WERI-Rb-1 (cell line): ENCODE measurements at regions not wholly inside any gene's neighbourhood (a gene's known extent, or its start where the extent isn't known, plus 50 kb on each side); places are given as distances from the start of the nearest gene placed in this dataset.
"Not testable (repeated sequence)": the region's sequence is repeated elsewhere in the genome, so short reads cannot be mapped to it uniquely, and the experiment has no call there.

Experiments used
- DNase-seq: peaks from one replicate; pipeline ENCODE4 v3.0.0-alpha.2; 2020
- H3K27ac ChIP-seq: fragments of 250-450 bp; sonication (Bioruptor Pico); 2 replicates; pipeline ENCODE4 v1.5.1; 2020; ENCODE audit warnings: mild to moderate bottlenecking, moderate library complexity
- H3K27me3 ChIP-seq: fragments of 250-450 bp; sonication (Bioruptor Pico); 2 replicates; pipeline ENCODE4 v1.5.1; 2021; ENCODE audit warnings: mild to moderate bottlenecking, low read depth, moderate library complexity; ENCODE audit not compliant: insufficient read depth, severe bottlenecking
- H3K36me3 ChIP-seq: fragments of 250-450 bp; sonication (Bioruptor Pico); 2 replicates; pipeline ENCODE4 v1.5.1; 2020; ENCODE audit warnings: mild to moderate bottlenecking, moderate library complexity
- H3K4me3 ChIP-seq: 2 replicates; pipeline ENCODE4 v1.5.1; 2011; ENCODE audit warnings: low read depth, mild to moderate bottlenecking, control low read depth, low read length
- H3K9me3 ChIP-seq: fragments of 250-450 bp; sonication (Bioruptor Pico); 2 replicates; pipeline ENCODE4 v1.5.1; 2021; ENCODE audit warnings: mild to moderate bottlenecking, moderate library complexity; ENCODE audit not compliant: severe bottlenecking
- CTCF ChIP-seq: IDR thresholded peaks from 2 replicates; pipeline ENCODE4 v1.5.1; 2011; ENCODE audit warnings: low read depth, mild to moderate bottlenecking, control low read depth, inconsistent platforms, low read length

DNA sequence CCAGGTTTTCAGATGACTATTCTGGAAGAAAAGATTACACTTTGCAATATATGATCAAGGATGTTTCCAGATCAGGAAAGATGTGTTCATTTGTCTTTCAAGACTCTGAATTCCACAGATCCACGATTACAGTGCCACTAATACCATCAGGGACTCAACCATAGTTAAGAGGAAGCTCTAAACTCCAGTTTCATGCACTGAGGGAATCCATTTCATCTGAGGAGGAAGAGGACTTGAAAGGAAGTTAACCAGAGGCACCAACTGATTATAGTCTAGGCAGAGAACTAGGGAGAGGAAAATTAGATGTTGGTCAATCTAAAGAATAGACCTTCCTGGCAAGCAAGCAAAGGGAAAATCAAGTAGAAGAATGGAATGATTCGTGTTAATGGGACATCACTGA lies 218.3 kb upstream of the PRDM1 start:
- no peak overlapping the region for H3K4me3 ChIP-seq

GRCh38 chr6:105867277-105867676 lies 218.9 kb upstream of the PRDM1 start:
- DNase-seq: no peak
- Histone ChIP-seq H3K36me3 (no peaks in the 10 kb centered on the region), H3K27ac (no peak overlapping the region)

More for the DNA sequence above, 218.3 kb upstream of the PRDM1 start:
- Histone ChIP-seq H3K27me3 (no peaks in the 10 kb centered on the region), H3K27ac (no peak overlapping the region), H3K9me3 (peaks cover 3% of the 10 kb centered on the region), H3K36me3 (no peaks in the 10 kb centered on the region)
- TF ChIP-seq CTCF: no peak
- no peak for DNase-seq

DNA sequence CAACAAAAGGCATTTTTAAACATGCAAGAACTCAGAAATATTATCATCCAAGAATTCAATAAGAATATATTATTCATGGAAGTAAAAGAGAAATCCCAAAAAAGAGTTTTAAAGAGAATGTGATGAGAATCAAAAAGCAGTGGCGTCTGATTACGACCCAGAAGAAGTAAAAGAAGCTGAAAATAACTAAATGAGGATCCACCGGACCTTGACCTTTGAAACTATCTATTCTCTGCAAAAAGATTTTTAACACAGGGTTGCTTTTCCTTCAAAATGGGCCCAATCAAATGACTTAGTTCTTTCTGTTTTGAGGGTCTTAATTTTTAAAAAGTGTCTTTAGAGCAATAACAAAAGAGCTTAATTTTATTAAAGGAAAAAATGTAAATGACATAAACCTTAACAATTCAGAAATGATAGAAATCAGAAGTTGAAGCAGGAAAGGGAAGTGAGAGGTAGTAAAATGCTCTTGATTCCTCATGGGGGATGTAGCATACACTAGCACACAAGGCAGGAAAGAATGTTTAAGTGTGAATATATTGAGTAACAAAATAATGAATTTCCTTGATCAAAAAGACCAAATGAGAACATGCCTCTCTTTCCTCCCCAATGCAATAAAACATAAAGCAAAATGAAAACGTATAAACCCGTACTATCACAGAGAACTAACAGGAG lies 223.1 kb upstream of the PRDM1 start:
- DNase-seq: no peak
- no peak for TF ChIP-seq CTCF
- no peaks in the 10 kb centered on the region for H3K27me3 ChIP-seq
- no peaks in the 10 kb centered on the region for H3K36me3 ChIP-seq
- peaks cover 3% of the 10 kb centered on the region for H3K9me3 ChIP-seq
- no peak overlapping the region for H3K4me3 ChIP-seq
- H3K27ac ChIP-seq: no peak overlapping the region

More at GRCh38 chr6:105867277-105867676, 218.9 kb upstream of the PRDM1 start:
- Histone ChIP-seq H3K4me3 (no peak overlapping the region), H3K27me3 (no peaks in the 10 kb centered on the region), H3K9me3 (peaks cover 3% of the 10 kb centered on the region)
- TF ChIP-seq CTCF: no peak

GRCh38 chr6:105860927-105861326 lies 225.2 kb upstream of the PRDM1 start:
- H3K27me3 ChIP-seq, H3K27ac ChIP-seq, H3K9me3 ChIP-seq, H3K36me3 ChIP-seq, DNase-seq, H3K4me3 ChIP-seq: not testable (repeated sequence)

DNA sequence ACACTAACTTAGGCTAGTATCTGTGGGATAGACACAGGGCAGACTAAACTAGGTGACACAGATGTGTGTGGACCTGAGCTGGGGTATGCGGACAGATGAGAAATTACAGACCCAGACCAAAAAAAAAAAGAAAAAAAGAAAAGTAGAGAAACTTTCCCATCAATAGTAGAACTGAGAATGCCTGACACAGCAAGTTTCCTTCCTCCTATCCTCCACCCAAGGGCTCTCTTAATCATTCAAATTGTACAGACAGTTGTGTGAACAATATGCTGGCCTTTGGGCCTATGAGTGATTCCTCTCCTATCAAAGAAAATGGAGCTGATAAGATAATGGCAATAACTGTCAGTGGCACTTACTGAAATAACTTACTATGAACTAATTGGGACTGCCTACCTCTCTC lies 226.7 kb upstream of the PRDM1 start:
- Histone ChIP-seq H3K9me3 (peaks cover under 1% of the 10 kb centered on the region), H3K27ac (no peak overlapping the region), H3K27me3 (no peaks in the 10 kb centered on the region), H3K36me3 (no peaks in the 10 kb centered on the region), H3K4me3 (no peak overlapping the region)
- no peak for DNase-seq
- no peak for TF ChIP-seq CTCF

GRCh38 chr6:105858639-105859038 lies 227.5 kb upstream of the PRDM1 start:
- H3K27ac ChIP-seq: not testable (repeated sequence)

DNA sequence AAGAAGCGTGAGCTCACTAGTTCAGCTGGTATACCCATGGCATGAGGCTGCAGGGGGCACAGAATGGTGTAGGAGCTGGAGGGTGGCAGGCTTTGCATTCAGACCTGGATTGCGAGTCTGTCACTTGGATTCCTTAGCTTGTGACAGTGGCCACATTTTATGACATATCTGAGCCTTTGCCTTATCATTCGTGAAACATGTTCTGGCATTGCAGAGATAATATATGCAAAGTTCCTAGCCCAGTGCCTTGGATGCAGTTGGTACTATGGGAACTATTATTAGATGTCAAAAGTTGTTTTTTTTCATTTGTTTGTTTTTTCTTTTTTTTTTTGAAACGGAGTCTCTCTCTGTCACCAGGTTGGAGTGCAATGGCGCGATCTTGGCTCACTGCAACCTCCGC lies 230.7 kb upstream of the PRDM1 start:
- Histone ChIP-seq H3K4me3 (no peak overlapping the region), H3K9me3 (no peaks in the 10 kb centered on the region), H3K27me3 (no peaks in the 10 kb centered on the region), H3K36me3 (no peaks in the 10 kb centered on the region), H3K27ac (no peak overlapping the region)
- no peak for TF ChIP-seq CTCF
- DNase-seq: no peak

More at GRCh38 chr6:105858639-105859038, 227.5 kb upstream of the PRDM1 start:
- H3K36me3 ChIP-seq, H3K4me3 ChIP-seq, DNase-seq, H3K9me3 ChIP-seq, H3K27me3 ChIP-seq: not testable (repeated sequence)

- H3K27ac ChIP-seq, H3K27me3 ChIP-seq, H3K36me3 ChIP-seq, H3K4me3 ChIP-seq, DNase-seq, H3K9me3 ChIP-seq: not testable (repeated sequence)
These were observed 232.2 kb upstream of the PRDM1 start for GRCh38 chr6:105853979-105854378.
